Calu3 (cell line): ENCODE measurements at regions not wholly inside any gene's neighbourhood (a gene's known extent, or its start where the extent isn't known, plus 50 kb on each side); places are given as distances from the start of the nearest gene placed in this dataset.

ENCODE experiments used
- BruUV-seq: library from RNA; stranded (reverse); fragments of 400-500 nt; replicated peaks from 2 replicates; lab custom pipeline; 2021; lab: Mats Ljungman, UMichigan
- CTCF ChIA-PET: fragments of 300-600 bp; sonication (Branson Sonifier 250); formaldehyde crosslinking; loops from one replicate; lab custom pipeline; 2022; ENCODE audit warnings: antibody characterized with exemption; lab: Charles Lee
- DNase-seq: peaks from one replicate; pipeline ENCODE4 v3.0.0; 2022
- H3K27ac Mint-ChIP-seq: one replicate; pipeline ENCODE4 v1.8.0; 2022; ENCODE audit warnings: mixed read lengths; ENCODE audit not compliant: unreplicated experiment
- H3K27me3 Mint-ChIP-seq: one replicate; pipeline ENCODE4 v1.8.0; 2022; ENCODE audit warnings: mixed read lengths; ENCODE audit not compliant: unreplicated experiment
- H3K36me3 Mint-ChIP-seq: one replicate; pipeline ENCODE4 v1.8.0; 2022; ENCODE audit warnings: mild to moderate bottlenecking, moderate library complexity, mixed read lengths; ENCODE audit not compliant: insufficient read depth, unreplicated experiment
- H3K4me1 Mint-ChIP-seq: one replicate; pipeline ENCODE4 v1.8.0; 2022; ENCODE audit warnings: mild to moderate bottlenecking, low read depth, mixed read lengths; ENCODE audit not compliant: unreplicated experiment
- H3K4me3 Mint-ChIP-seq: one replicate; pipeline ENCODE4 v1.8.0; 2022; ENCODE audit warnings: mild to moderate bottlenecking, low read depth, moderate library complexity, mixed read lengths; ENCODE audit not compliant: unreplicated experiment
- H3K9me3 Mint-ChIP-seq: one replicate; pipeline ENCODE4 v1.8.0; 2022; ENCODE audit warnings: low read depth, mixed read lengths; ENCODE audit not compliant: unreplicated experiment
- CTCF ChIP-seq: fragments of 200-600 bp; IDR thresholded peaks from one replicate; pipeline ENCODE4 v1.8.0; 2022; ENCODE audit warnings: antibody characterized with exemption; ENCODE audit not compliant: unreplicated experiment
- intact Hi-C: fragments of 100-400 bp; cut with micrococcal nuclease; formaldehyde crosslinking; loops from one replicate; pipeline ENCODE4 v1.10.0; 2022; ENCODE audit not compliant: unreplicated experiment

- Mint-ChIP-seq H3K4me3 (no peak overlapping the region), H3K36me3 (peaks cover 5% of the 10 kb centered on the region), H3K27me3 (peaks cover 72% of the 10 kb centered on the region), H3K4me1 (peaks cover 11% of the 10 kb centered on the region), H3K9me3 (peaks cover 4% of the 10 kb centered on the region), H3K27ac (no peak overlapping the region)
- DNase-seq, result no peak
- intact Hi-C loops, result loop anchor here (10.0 kb wide), 1 partner anchor 128 kb away; the partner anchor contains the start of gene CCND2
- CTCF ChIA-PET, result no interaction called here
- no peak for TF ChIP-seq CTCF
- BruUV-seq, result no TSS peak
These were observed 126.5 kb upstream of the CCND2 start for GRCh38 chr12:4147031-4147481.

- no TSS peak for BruUV-seq
- no peak overlapping the region for H3K4me3 Mint-ChIP-seq
- H3K27ac Mint-ChIP-seq, result no peak overlapping the region
- TF ChIP-seq CTCF, result no peak
- H3K4me1 Mint-ChIP-seq, result peaks cover 11% of the 10 kb centered on the region
- peaks cover 64% of the 10 kb centered on the region for H3K27me3 Mint-ChIP-seq
- peaks cover 5% of the 10 kb centered on the region for H3K36me3 Mint-ChIP-seq
- no peak for DNase-seq
- intact Hi-C loops, result loop anchor here (1.0 to 10.0 kb wide), 2 partner anchors 7 to 129 kb away; partner anchors contain the start of gene CCND2
- H3K9me3 Mint-ChIP-seq, result peaks cover 2% of the 10 kb centered on the region
- CTCF ChIA-PET, result no interaction called here
These were observed 127.3 kb upstream of the CCND2 start for GRCh38 chr12:4145990-4146859.

- CTCF ChIA-PET, result interaction anchor here (1.2 kb wide), 1 partner anchor 132 kb away, joined by 4 read pairs; no protein-coding TSS in a partner anchor
- peaks cover 72% of the 10 kb centered on the region for H3K27me3 Mint-ChIP-seq
- peaks cover 5% of the 10 kb centered on the region for H3K36me3 Mint-ChIP-seq
- BruUV-seq, result no TSS peak
- DNase-seq, result no peak
- no peak overlapping the region for H3K4me3 Mint-ChIP-seq
- H3K4me1 Mint-ChIP-seq, result peaks cover 11% of the 10 kb centered on the region
- peaks cover 2% of the 10 kb centered on the region for H3K9me3 Mint-ChIP-seq
- no peak for TF ChIP-seq CTCF
- no peak overlapping the region for H3K27ac Mint-ChIP-seq
- intact Hi-C loops, result loop anchor here (1.0 to 10.0 kb wide), 2 partner anchors 9 to 130 kb away; partner anchors contain the start of gene CCND2
These were observed 128.9 kb upstream of the CCND2 start for GRCh38 chr12:4144676-4145075.

GRCh38 chr12:4143896-4144295 lies 129.7 kb upstream of the CCND2 start:
- H3K36me3 Mint-ChIP-seq, result peaks cover 5% of the 10 kb centered on the region
- no peak overlapping the region for H3K4me3 Mint-ChIP-seq
- H3K27me3 Mint-ChIP-seq, result peaks cover 70% of the 10 kb centered on the region
- no peak overlapping the region for H3K27ac Mint-ChIP-seq
- no peaks in the 10 kb centered on the region for H3K9me3 Mint-ChIP-seq
- peak; percentile 17 for DNase-seq
- TF ChIP-seq CTCF, result no peak
- no TSS peak for BruUV-seq
- intact Hi-C loops, result loop anchor here (10.0 kb wide), 1 partner anchor 131 kb away; the partner anchor contains the start of gene CCND2
- peaks cover 11% of the 10 kb centered on the region for H3K4me1 Mint-ChIP-seq
- CTCF ChIA-PET, result interaction anchor here (0.7 to 1.2 kb wide), 3 partner anchors 22 to 133 kb away, joined by 4 to 7 read pairs (median 4); no protein-coding TSS in a partner anchor
